ENCODE measurements at regions not wholly inside any gene's neighbourhood (a gene's known extent, or its start where the extent isn't known, plus 50 kb on each side); places are given as distances from the start of the nearest gene placed in this dataset.

- H3K27me3 ChIP-seq (ENCODE audit: insufficient read depth, low read length), result no peaks in the 10 kb centered on the region
- no peak overlapping the region for H3K18ac ChIP-seq (ENCODE audit: insufficient read length, low read depth, low read length)
- H2BK20ac ChIP-seq (ENCODE audit: low read depth, low read length, poor library complexity, severe bottlenecking), result no peak overlapping the region
- H2AK5ac ChIP-seq (ENCODE audit: insufficient read length, low read length), result no peak overlapping the region
- no peaks in the 10 kb centered on the region for H3K79me1 ChIP-seq (ENCODE audit: insufficient read depth, low read depth, low read length, poor library complexity, severe bottlenecking)
- no peak overlapping the region for H3T11ph ChIP-seq (ENCODE audit: low read length)
- H3K23ac ChIP-seq (ENCODE audit: insufficient read length, low read depth, low read length), result no peak overlapping the region
- peaks cover 3% of the 10 kb centered on the region; the same call in 1 of the 2 replicates for H3K4me1 ChIP-seq (ENCODE audit: insufficient read depth, low read length)
- no peak overlapping the region for H3K4me2 ChIP-seq (ENCODE audit: insufficient read depth, insufficient read length, low read length)
- H3K9ac ChIP-seq (ENCODE audit: extremely low read depth, insufficient read length, low read length), result no peak overlapping the region
- no peak overlapping the region for H4K5ac ChIP-seq (ENCODE audit: insufficient read length, low read depth, low read length)
- no CpG with 5 or more reads among the region's 1 CpG for WGBS (ENCODE audit: extremely low coverage, insufficient read length, low lambda C conversion rate)
- no peaks in the 10 kb centered on the region for H3K9me3 ChIP-seq (ENCODE audit: control insufficient read depth, low read depth, low read length)
- DNase-seq, result no peak
- no peak overlapping the region for H3K56ac ChIP-seq (ENCODE audit: insufficient read length, low read depth, low read length)
- no peak overlapping the region for H3K14ac ChIP-seq (ENCODE audit: insufficient read depth, low read length)
- Mint-ChIP-seq H3K4me3 (no peak overlapping the region), H3K27me3 (ENCODE audit: low read depth) (no peaks in the 10 kb centered on the region), H3K27ac (no peak overlapping the region), H3K9me3 (peaks cover 4 to 10% of the 10 kb centered on the region in 2 experiments; a peak in 4 of 5 replicates), H3K36me3 (ENCODE audit: insufficient read depth in 1 of 3, low read depth in 3 of 3) (peaks cover 0 to 6% (median 4%) of the 10 kb centered on the region in 3 experiments; a peak in 5 of 7 replicates), H3K4me1 (peaks cover 9 to 19% of the 10 kb centered on the region in 2 experiments)
- H3K23me2 ChIP-seq (ENCODE audit: insufficient read length, low read depth, low read length, poor library complexity, severe bottlenecking), result no peaks in the 10 kb centered on the region
- H2AFZ ChIP-seq (ENCODE audit: low read length), result no peak overlapping the region
- no peak overlapping the region for H2BK12ac ChIP-seq (ENCODE audit: insufficient read length, low read depth, low read length)
- no peaks in the 10 kb centered on the region for H4K20me1 ChIP-seq (ENCODE audit: control insufficient read depth, insufficient read depth, insufficient read length)
- H2BK120ac ChIP-seq (ENCODE audit: low read depth, low read length, poor library complexity, severe bottlenecking), result no peak overlapping the region
- no peak overlapping the region for H2BK15ac ChIP-seq (ENCODE audit: low read depth, low read length)
- H2BK5ac ChIP-seq (ENCODE audit: insufficient read length, low read length), result no peak overlapping the region
- H4K91ac ChIP-seq (ENCODE audit: insufficient read length, low read depth, low read length), result no peak overlapping the region
- no peak overlapping the region for H3K4ac ChIP-seq (ENCODE audit: low read depth, low read length)
- TF ChIP-seq, protein P1, sequence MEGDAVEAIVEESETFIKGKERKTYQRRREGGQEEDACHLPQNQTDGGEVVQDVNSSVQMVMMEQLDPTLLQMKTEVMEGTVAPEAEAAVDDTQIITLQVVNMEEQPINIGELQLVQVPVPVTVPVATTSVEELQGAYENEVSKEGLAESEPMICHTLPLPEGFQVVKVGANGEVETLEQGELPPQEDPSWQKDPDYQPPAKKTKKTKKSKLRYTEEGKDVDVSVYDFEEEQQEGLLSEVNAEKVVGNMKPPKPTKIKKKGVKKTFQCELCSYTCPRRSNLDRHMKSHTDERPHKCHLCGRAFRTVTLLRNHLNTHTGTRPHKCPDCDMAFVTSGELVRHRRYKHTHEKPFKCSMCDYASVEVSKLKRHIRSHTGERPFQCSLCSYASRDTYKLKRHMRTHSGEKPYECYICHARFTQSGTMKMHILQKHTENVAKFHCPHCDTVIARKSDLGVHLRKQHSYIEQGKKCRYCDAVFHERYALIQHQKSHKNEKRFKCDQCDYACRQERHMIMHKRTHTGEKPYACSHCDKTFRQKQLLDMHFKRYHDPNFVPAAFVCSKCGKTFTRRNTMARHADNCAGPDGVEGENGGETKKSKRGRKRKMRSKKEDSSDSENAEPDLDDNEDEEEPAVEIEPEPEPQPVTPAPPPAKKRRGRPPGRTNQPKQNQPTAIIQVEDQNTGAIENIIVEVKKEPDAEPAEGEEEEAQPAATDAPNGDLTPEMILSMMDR (conservative IDR thresholded peaks at IDR 0.05), result no peak
- H3K79me2 ChIP-seq (ENCODE audit: insufficient read depth, low read length), result no peaks in the 10 kb centered on the region
- H3K27ac ChIP-seq (ENCODE audit: insufficient read length, low read depth, low read length), result no peak overlapping the region
- H4K8ac ChIP-seq (replicated peaks; ENCODE audit: insufficient read length, low read depth, low read length), result no peak overlapping the region
Observed at GRCh38 chr17:13311306-13311705, 290.4 kb downstream of the HS3ST3A1 start.

Data from H9 (cell line).